Esophagus muscularis mucosa (tissue), 3 donors: ENCODE measurements at regions not wholly inside any gene's neighbourhood (a gene's known extent, or its start where the extent isn't known, plus 50 kb on each side); places are given as distances from the start of the nearest gene placed in this dataset.
"Not testable (repeated sequence)": the region's sequence is repeated elsewhere in the genome, so short reads cannot be mapped to it uniquely, and the experiment has no call there.

Experiments
- POLR2A ChIP-seq: fragments of 450-650 bp; IDR thresholded peaks from one replicate; pipeline ENCODE4 v1.6.1; 2017; ENCODE audit warnings: antibody characterized with exemption, moderate library complexity, mild to moderate bottlenecking, low read depth
- POLR2AphosphoS5 ChIP-seq, 2 donors: sonication (generic); formaldehyde crosslinking; IDR thresholded peaks; one replicate each; pipeline ENCODE4 v1.6.1; 2017; ENCODE audit warnings: antibody characterized with exemption in 2 of 2
- TF ChIP-seq, protein P1 (sequence below), 3 experiments: fragments of 200-600 bp in 2 of 3; fragments of 450-650 bp in 1 of 3; sonication (generic) in 2 of 3; IDR thresholded peaks; one replicate each; pipeline ENCODE4 v1.5.1; 2017 to 2019; ENCODE audit warnings: antibody characterized with exemption in 3 of 3, mild to moderate bottlenecking in 2 of 3, moderate library complexity in 1 of 3

DNA sequence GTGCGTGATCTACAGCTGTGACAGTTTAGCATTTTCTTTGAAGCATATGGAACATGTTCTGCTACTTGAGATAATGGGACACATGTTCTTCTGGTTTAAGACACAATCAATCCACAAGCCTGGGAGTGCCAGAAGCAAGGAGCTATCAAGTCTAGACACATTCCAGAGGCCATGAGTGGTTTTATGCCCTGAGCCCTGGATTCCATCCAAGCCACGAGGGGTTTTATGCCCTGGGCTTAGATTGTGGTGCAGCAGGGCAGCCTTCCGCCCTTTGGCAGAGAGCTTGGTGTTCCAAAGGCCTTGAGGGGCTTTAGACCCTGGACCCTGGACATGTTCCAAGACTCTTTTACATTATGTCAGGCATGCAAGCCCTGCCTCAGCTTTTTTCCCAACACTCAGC, 1289.6 kb upstream of the SLC39A10 start:
- not testable (repeated sequence) for TF ChIP-seq POLR2AphosphoS5 (IDR thresholded peaks at IDR 0.05); POLR2A
- TF ChIP-seq, protein P1, sequence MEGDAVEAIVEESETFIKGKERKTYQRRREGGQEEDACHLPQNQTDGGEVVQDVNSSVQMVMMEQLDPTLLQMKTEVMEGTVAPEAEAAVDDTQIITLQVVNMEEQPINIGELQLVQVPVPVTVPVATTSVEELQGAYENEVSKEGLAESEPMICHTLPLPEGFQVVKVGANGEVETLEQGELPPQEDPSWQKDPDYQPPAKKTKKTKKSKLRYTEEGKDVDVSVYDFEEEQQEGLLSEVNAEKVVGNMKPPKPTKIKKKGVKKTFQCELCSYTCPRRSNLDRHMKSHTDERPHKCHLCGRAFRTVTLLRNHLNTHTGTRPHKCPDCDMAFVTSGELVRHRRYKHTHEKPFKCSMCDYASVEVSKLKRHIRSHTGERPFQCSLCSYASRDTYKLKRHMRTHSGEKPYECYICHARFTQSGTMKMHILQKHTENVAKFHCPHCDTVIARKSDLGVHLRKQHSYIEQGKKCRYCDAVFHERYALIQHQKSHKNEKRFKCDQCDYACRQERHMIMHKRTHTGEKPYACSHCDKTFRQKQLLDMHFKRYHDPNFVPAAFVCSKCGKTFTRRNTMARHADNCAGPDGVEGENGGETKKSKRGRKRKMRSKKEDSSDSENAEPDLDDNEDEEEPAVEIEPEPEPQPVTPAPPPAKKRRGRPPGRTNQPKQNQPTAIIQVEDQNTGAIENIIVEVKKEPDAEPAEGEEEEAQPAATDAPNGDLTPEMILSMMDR (IDR thresholded peaks at IDR 0.05) = not testable (repeated sequence)
